Subcutaneous abdominal adipose tissue (tissue), 5 donors: ENCODE measurements at regions not wholly inside any gene's neighbourhood (a gene's known extent, or its start where the extent isn't known, plus 50 kb on each side); places are given as distances from the start of the nearest gene placed in this dataset.

Experiments
- H3K27ac ChIP-seq: one replicate; pipeline ENCODE4 v1.7.0; 2013; ENCODE audit warnings: low read depth, mild to moderate bottlenecking, inconsistent platforms, low read length, moderate library complexity
- H3K27me3 ChIP-seq, 5 donors: one replicate each; pipeline ENCODE4 v1.7.0; 2013; ENCODE audit warnings: low read length in 5 of 5, inconsistent platforms in 1 of 5; ENCODE audit not compliant: control insufficient read depth in 5 of 5, insufficient read depth in 4 of 5
- H3K36me3 ChIP-seq, 5 donors: one replicate each; pipeline ENCODE4 v1.7.0; 2013; ENCODE audit warnings: low read length in 5 of 5; ENCODE audit not compliant: control insufficient read depth in 5 of 5, insufficient read depth in 5 of 5
- H3K4me1 ChIP-seq, 5 donors: one replicate each; pipeline ENCODE4 v1.7.0; 2013; ENCODE audit warnings: low read length in 5 of 5, mild to moderate bottlenecking in 3 of 5, moderate library complexity in 1 of 5; ENCODE audit not compliant: control insufficient read depth in 5 of 5, insufficient read depth in 5 of 5
- H3K4me3 ChIP-seq, 5 donors: one replicate each; pipeline ENCODE4 v1.7.0; 2013; ENCODE audit warnings: low read length in 5 of 5, low read depth in 1 of 5
- H3K9ac ChIP-seq, 5 donors: one replicate each; pipeline ENCODE4 v1.7.0; 2013; ENCODE audit warnings: low read length in 5 of 5, mild to moderate bottlenecking in 4 of 5, moderate library complexity in 3 of 5
- H3K9me3 ChIP-seq, 5 donors: one replicate each; pipeline ENCODE4 v1.7.0; 2013; ENCODE audit warnings: low read length in 5 of 5; ENCODE audit not compliant: control insufficient read depth in 5 of 5
- donor health status: healthy.
- donor health status: healthy.
- donor health status: healthy.
- donor health status: healthy.
- donor health status: healthy.

- H3K9ac ChIP-seq = no peak overlapping the region
- no peak overlapping the region for H3K4me3 ChIP-seq
- no peaks in the 10 kb centered on the region for H3K36me3 ChIP-seq
- H3K27me3 ChIP-seq = no peaks in the 10 kb centered on the region
- H3K27ac ChIP-seq = no peak overlapping the region
- no peaks in the 10 kb centered on the region for H3K4me1 ChIP-seq
- H3K9me3 ChIP-seq = peaks cover 0 to 8% (median 0%) of the 10 kb centered on the region in 5 donors
Measured at GRCh38 chr4:132540797-132541196, 608.3 kb upstream of the PCDH10 start.

- H3K9me3 ChIP-seq = peaks cover 0 to 8% (median 0%) of the 10 kb centered on the region in 5 donors
- H3K9ac ChIP-seq = no peak overlapping the region
- no peak overlapping the region for H3K27ac ChIP-seq
- H3K4me3 ChIP-seq = no peak overlapping the region
- no peaks in the 10 kb centered on the region for H3K27me3 ChIP-seq
- no peaks in the 10 kb centered on the region for H3K4me1 ChIP-seq
- no peaks in the 10 kb centered on the region for H3K36me3 ChIP-seq
Measured at GRCh38 chr4:132542228-132542627, 606.9 kb upstream of the PCDH10 start.

- Histone ChIP-seq H3K4me1 (no peaks in the 10 kb centered on the region), H3K9me3 (peaks cover 0 to 3% (median 0%) of the 10 kb centered on the region in 5 donors), H3K9ac (no peak overlapping the region), H3K4me3 (no peak overlapping the region), H3K36me3 (no peaks in the 10 kb centered on the region), H3K27me3 (no peaks in the 10 kb centered on the region), H3K27ac (no peak overlapping the region)
Measured at GRCh38 chr4:132548463-132548862, 600.6 kb upstream of the PCDH10 start.

- Histone ChIP-seq H3K9ac (no peak overlapping the region), H3K4me1 (no peaks in the 10 kb centered on the region), H3K4me3 (no peak overlapping the region), H3K27me3 (no peaks in the 10 kb centered on the region), H3K27ac (no peak overlapping the region), H3K36me3 (no peaks in the 10 kb centered on the region), H3K9me3 (no peaks in the 10 kb centered on the region)
Measured at GRCh38 chr4:132556316-132556715, 592.8 kb upstream of the PCDH10 start.

GRCh38 chr4:132557660-132558059 lies 591.4 kb upstream of the PCDH10 start:
- H3K9ac ChIP-seq = no peak overlapping the region
- H3K9me3 ChIP-seq = no peaks in the 10 kb centered on the region
- no peaks in the 10 kb centered on the region for H3K4me1 ChIP-seq
- no peak overlapping the region for H3K4me3 ChIP-seq
- H3K27me3 ChIP-seq = no peaks in the 10 kb centered on the region
- no peak overlapping the region for H3K27ac ChIP-seq
- no peaks in the 10 kb centered on the region for H3K36me3 ChIP-seq

GRCh38 chr4:132564920-132565319 lies 584.2 kb upstream of the PCDH10 start:
- Histone ChIP-seq H3K27ac (no peak overlapping the region), H3K9me3 (peaks cover 0 to 3% (median 0%) of the 10 kb centered on the region in 5 donors), H3K36me3 (no peaks in the 10 kb centered on the region), H3K4me1 (no peaks in the 10 kb centered on the region), H3K27me3 (no peaks in the 10 kb centered on the region), H3K9ac (no peak overlapping the region), H3K4me3 (no peak overlapping the region)

GRCh38 chr4:132565542-132565941 lies 583.6 kb upstream of the PCDH10 start:
- no peaks in the 10 kb centered on the region for H3K36me3 ChIP-seq
- no peaks in the 10 kb centered on the region for H3K27me3 ChIP-seq
- peaks cover 0 to 3% (median 0%) of the 10 kb centered on the region in 5 donors for H3K9me3 ChIP-seq
- H3K27ac ChIP-seq = no peak overlapping the region
- H3K4me1 ChIP-seq = no peaks in the 10 kb centered on the region
- H3K4me3 ChIP-seq = no peak overlapping the region
- H3K9ac ChIP-seq = no peak overlapping the region

GRCh38 chr4:132572210-132572609 lies 576.9 kb upstream of the PCDH10 start:
- Histone ChIP-seq H3K27me3 (no peaks in the 10 kb centered on the region), H3K4me1 (no peaks in the 10 kb centered on the region), H3K9ac (no peak overlapping the region), H3K36me3 (no peaks in the 10 kb centered on the region), H3K9me3 (no peaks in the 10 kb centered on the region), H3K27ac (no peak overlapping the region), H3K4me3 (no peak overlapping the region)

- Histone ChIP-seq H3K27me3 (no peaks in the 10 kb centered on the region), H3K9me3 (peaks cover 0 to 6% (median 0%) of the 10 kb centered on the region in 5 donors), H3K4me1 (no peaks in the 10 kb centered on the region), H3K36me3 (no peaks in the 10 kb centered on the region), H3K9ac (no peak overlapping the region), H3K4me3 (no peak overlapping the region), H3K27ac (no peak overlapping the region)
Measured at GRCh38 chr4:132587626-132588025, 561.5 kb upstream of the PCDH10 start.

- Histone ChIP-seq H3K36me3 (no peaks in the 10 kb centered on the region), H3K9me3 (peaks cover 0 to 6% (median 0%) of the 10 kb centered on the region in 5 donors), H3K4me3 (no peak overlapping the region), H3K27me3 (no peaks in the 10 kb centered on the region), H3K4me1 (no peaks in the 10 kb centered on the region), H3K9ac (no peak overlapping the region), H3K27ac (no peak overlapping the region)
Measured at GRCh38 chr4:132592340-132592739, 556.8 kb upstream of the PCDH10 start.

GRCh38 chr4:132592850-132593249 lies 556.2 kb upstream of the PCDH10 start:
- Histone ChIP-seq H3K4me3 (no peak overlapping the region), H3K27me3 (no peaks in the 10 kb centered on the region), H3K4me1 (no peaks in the 10 kb centered on the region), H3K36me3 (no peaks in the 10 kb centered on the region), H3K9me3 (peaks cover 0 to 6% (median 0%) of the 10 kb centered on the region in 5 donors), H3K9ac (no peak overlapping the region), H3K27ac (no peak overlapping the region)
